ENCODE measurements at regions not wholly inside any gene's neighbourhood (a gene's known extent, or its start where the extent isn't known, plus 50 kb on each side); places are given as distances from the start of the nearest gene placed in this dataset.
"Not testable (repeated sequence)": the region's sequence is repeated elsewhere in the genome, so short reads cannot be mapped to it uniquely, and the experiment has no call there.

DNA sequence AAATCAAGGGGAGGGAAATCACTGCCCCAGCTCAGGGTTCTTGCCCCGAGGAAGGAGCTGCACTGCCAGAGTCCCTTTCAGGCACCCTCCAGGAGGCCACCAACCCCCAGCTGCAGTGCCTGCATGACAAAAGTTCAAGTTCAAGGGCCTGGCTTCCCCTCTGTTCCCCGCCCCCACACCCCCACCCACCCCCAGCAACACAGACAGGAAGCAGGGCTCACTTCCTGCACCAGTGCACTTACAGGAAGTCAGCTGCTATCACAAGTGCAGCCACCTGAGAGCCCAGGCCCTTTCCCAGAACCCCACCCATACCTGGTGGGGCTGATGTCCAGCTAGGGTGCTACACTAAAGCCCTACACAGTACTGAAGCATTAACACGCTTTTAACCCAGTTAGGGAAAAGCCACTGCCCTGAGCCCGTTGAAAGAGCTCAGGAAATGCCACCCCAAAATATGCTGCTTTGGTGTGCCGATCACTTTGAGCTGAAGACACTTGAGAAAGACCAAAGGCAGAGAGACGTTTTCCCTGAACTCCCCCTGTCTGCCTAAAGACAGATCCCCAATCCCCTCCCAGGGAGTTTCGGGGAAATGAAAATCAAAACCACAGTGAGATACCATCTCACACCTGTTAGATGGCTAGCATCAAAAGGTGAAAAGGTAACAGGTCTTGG, 109.9 kb upstream of the CAB39 start:
- TF ChIP-seq, protein P1, sequence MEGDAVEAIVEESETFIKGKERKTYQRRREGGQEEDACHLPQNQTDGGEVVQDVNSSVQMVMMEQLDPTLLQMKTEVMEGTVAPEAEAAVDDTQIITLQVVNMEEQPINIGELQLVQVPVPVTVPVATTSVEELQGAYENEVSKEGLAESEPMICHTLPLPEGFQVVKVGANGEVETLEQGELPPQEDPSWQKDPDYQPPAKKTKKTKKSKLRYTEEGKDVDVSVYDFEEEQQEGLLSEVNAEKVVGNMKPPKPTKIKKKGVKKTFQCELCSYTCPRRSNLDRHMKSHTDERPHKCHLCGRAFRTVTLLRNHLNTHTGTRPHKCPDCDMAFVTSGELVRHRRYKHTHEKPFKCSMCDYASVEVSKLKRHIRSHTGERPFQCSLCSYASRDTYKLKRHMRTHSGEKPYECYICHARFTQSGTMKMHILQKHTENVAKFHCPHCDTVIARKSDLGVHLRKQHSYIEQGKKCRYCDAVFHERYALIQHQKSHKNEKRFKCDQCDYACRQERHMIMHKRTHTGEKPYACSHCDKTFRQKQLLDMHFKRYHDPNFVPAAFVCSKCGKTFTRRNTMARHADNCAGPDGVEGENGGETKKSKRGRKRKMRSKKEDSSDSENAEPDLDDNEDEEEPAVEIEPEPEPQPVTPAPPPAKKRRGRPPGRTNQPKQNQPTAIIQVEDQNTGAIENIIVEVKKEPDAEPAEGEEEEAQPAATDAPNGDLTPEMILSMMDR (IDR thresholded peaks at IDR 0.05; ENCODE audit: unreplicated experiment): no peak
- Mint-ChIP-seq H3K27me3 (ENCODE audit: low read depth) (peaks cover 31% of the 10 kb centered on the region), H3K36me3 (no peaks in the 10 kb centered on the region), H3K4me1 (no peaks in the 10 kb centered on the region), H3K9me3 (peaks cover 10% of the 10 kb centered on the region), H3K27ac (no peak overlapping the region), H3K4me3 (no peak overlapping the region)
- DNase-seq (ENCODE audit: low spot score in 2 of 2, unreplicated experiment in 2 of 2): no peak

GRCh38 chr2:230603317-230603716, 109.3 kb upstream of the CAB39 start:
- DNase-seq (ENCODE audit: low spot score in 2 of 2, unreplicated experiment in 2 of 2); H3K4me3 Mint-ChIP-seq; H3K36me3 Mint-ChIP-seq; H3K27ac Mint-ChIP-seq; H3K9me3 Mint-ChIP-seq; H3K4me1 Mint-ChIP-seq: not testable (repeated sequence)
- H3K27me3 Mint-ChIP-seq (ENCODE audit: low read depth): peaks cover 32% of the 10 kb centered on the region

DNA sequence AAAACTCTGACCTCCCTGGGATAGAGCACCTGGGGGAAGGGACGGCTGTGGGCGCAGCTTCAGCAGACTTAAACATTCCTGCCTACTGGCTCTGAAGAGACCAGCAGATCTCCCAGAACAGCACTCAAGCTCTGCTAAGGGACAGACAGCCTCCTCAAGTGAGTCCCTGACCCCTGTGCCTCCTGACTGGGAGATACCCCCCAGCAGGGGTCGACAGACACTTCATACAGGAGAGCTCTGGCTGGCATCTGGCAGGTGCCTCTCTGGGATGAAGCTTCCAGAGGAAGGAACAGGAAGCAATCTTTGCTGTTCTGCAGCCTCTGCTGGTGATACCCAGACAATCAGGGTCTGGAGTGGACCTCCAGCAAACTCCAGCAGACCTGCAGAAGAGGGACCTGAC, 108.5 kb upstream of the CAB39 start:
- not testable (repeated sequence) for H3K4me1 Mint-ChIP-seq; H3K27ac Mint-ChIP-seq; H3K4me3 Mint-ChIP-seq; H3K36me3 Mint-ChIP-seq; DNase-seq (ENCODE audit: low spot score in 2 of 2, unreplicated experiment in 2 of 2)
- peaks cover 37% of the 10 kb centered on the region for H3K27me3 Mint-ChIP-seq (ENCODE audit: low read depth)
- H3K9me3 Mint-ChIP-seq: peaks cover 16% of the 10 kb centered on the region

DNA sequence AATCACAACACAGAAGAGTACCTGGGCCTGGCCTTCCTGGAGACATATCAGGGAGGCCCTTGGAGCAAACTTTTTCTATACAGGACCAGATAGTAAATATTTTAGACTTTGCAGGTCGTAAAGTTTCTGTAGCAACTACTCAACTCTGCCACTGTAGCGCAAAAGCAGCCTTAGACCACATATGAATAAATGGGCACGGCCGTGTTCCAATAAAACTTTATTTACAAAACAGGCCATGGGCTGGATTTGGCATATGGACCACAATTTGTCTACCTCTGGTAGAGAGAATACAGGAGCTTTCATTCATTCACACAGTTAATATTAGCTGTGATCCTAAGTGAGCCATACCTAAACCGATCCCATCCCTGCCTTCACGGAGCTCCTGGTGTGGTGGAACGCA, 98.6 kb upstream of the CAB39 start:
- Mint-ChIP-seq H3K36me3 (no peaks in the 10 kb centered on the region), H3K4me3 (no peak overlapping the region), H3K4me1 (peaks cover 2% of the 10 kb centered on the region), H3K27ac (no peak overlapping the region), H3K9me3 (peaks cover 2% of the 10 kb centered on the region), H3K27me3 (ENCODE audit: low read depth) (peaks cover 9% of the 10 kb centered on the region)
- TF ChIP-seq, protein P1 (IDR thresholded peaks at IDR 0.05; ENCODE audit: unreplicated experiment): no peak
- no peak for DNase-seq (ENCODE audit: low spot score in 2 of 2, unreplicated experiment in 2 of 2)

DNA sequence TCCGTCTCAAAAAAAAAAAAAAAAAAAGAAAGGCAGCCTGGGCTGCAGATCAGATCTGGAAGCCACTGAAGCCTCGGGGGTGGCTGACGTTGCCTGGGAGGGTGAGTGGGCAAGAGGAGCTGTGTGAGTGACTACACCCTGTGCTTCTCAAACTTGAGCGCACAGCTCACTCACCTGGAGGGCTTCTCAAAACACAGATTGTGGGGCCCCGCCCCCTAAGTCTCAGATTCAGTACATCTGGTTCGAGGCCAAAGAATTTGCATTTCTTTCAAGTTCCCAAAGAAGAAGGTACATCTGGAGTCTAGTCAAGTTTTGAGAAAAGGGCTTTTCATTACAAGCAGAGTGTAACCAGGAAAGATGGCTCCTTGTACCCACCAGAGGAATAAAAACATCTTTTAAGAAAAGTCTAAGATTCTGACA, 97.7 kb upstream of the CAB39 start:
- peaks cover 6% of the 10 kb centered on the region for H3K27me3 Mint-ChIP-seq (ENCODE audit: low read depth)
- H3K4me1 Mint-ChIP-seq: peaks cover 2% of the 10 kb centered on the region
- TF ChIP-seq, protein P1 (IDR thresholded peaks at IDR 0.05; ENCODE audit: unreplicated experiment): no peak
- DNase-seq (ENCODE audit: low spot score in 2 of 2, unreplicated experiment in 2 of 2): no peak
- no peak overlapping the region for H3K4me3 Mint-ChIP-seq
- no peak overlapping the region for H3K27ac Mint-ChIP-seq
- H3K9me3 Mint-ChIP-seq: no peaks in the 10 kb centered on the region
- no peaks in the 10 kb centered on the region for H3K36me3 Mint-ChIP-seq

DNA sequence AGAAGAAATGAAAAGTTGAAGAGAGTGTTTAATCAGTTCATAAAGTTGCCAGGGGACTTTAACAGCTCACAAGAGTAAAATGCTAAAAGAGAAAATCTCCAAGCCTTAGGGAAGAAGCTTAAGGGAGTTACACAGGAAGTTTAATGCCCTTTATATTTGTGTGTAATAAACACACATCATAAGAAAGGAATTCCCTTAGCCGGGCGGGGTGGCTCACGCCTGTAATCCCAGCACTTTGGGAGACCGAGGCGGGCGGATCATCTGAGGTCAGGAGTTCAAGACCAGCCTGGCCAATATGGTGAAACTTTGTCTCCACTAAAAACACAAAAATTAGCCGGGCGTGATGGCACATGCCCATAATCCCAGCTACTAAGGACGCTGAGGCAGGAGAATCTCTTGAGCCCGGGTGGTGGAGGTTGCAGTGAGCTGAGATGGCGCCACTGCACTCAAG, 95.4 kb upstream of the CAB39 start:
- DNase-seq (ENCODE audit: low spot score in 2 of 2, unreplicated experiment in 2 of 2); H3K4me1 Mint-ChIP-seq; H3K4me3 Mint-ChIP-seq; H3K36me3 Mint-ChIP-seq; H3K9me3 Mint-ChIP-seq; H3K27me3 Mint-ChIP-seq (ENCODE audit: low read depth): not testable (repeated sequence)
- peak overlapping the region; percentile 39 for H3K27ac Mint-ChIP-seq

DNA sequence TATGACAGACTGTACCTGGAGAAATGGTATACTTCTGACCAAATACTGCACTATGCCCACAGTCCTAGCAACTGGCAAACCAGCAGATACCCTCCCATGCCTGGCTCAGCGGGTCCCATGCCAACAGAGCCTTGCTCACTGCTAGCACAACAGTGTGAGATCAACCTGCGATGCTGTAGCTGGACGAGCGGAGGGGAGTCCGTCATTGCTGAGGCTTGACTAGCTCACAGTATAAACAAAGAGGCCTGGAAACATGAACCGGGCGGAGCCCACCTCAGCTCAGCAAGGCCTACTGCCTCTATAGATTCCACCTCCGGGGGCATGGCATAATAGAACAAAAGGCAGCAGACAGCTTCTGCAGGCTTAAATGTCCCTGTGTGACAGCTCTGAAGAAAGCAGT, 93.2 kb upstream of the CAB39 start:
- DNase-seq (ENCODE audit: low spot score in 2 of 2, unreplicated experiment in 2 of 2): no peak
- Mint-ChIP-seq H3K27ac (no peak overlapping the region), H3K4me3 (no peak overlapping the region), H3K36me3 (no peaks in the 10 kb centered on the region), H3K4me1 (peaks cover 2% of the 10 kb centered on the region), H3K27me3 (ENCODE audit: low read depth) (peaks cover 5% of the 10 kb centered on the region), H3K9me3 (peaks cover 13% of the 10 kb centered on the region)
- TF ChIP-seq, protein P1 (IDR thresholded peaks at IDR 0.05; ENCODE audit: unreplicated experiment): no peak

- not testable (repeated sequence) for H3K4me3 Mint-ChIP-seq; H3K36me3 Mint-ChIP-seq; DNase-seq (ENCODE audit: low spot score in 2 of 2, unreplicated experiment in 2 of 2); H3K27me3 Mint-ChIP-seq (ENCODE audit: low read depth); H3K27ac Mint-ChIP-seq
- peaks cover 12% of the 10 kb centered on the region for H3K4me1 Mint-ChIP-seq
- H3K9me3 Mint-ChIP-seq: peaks cover 13% of the 10 kb centered on the region
Observed at GRCh38 chr2:230625220-230625619, 87.4 kb upstream of the CAB39 start.

DNA sequence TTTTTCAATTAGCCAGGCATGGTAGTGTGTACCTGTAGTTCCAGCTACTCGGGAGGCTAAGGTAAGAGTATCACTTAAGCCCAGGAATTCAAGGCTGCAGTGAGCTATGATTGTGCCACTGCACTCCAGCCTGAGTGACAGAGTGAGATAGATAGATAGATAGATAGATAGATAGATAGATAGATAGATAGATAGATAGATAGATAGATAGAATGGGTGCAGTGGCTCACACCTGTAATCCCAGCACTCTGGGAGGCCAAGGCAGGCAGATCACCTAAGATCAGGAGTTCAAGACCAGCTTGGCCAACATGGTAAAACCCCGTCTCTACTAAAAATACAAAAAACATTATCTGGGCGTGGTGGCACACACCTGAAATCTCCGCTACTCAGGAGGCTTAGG, 85.6 kb upstream of the CAB39 start:
- H3K9me3 Mint-ChIP-seq; H3K4me3 Mint-ChIP-seq; H3K27ac Mint-ChIP-seq; DNase-seq (ENCODE audit: low spot score in 2 of 2, unreplicated experiment in 2 of 2); H3K36me3 Mint-ChIP-seq; H3K27me3 Mint-ChIP-seq (ENCODE audit: low read depth): not testable (repeated sequence)
- H3K4me1 Mint-ChIP-seq: peaks cover 12% of the 10 kb centered on the region

Data from mesothelial cell of epicardium (in vitro differentiated cells).